ENCODE measurements at regions not wholly inside any gene's neighbourhood (a gene's known extent, or its start where the extent isn't known, plus 50 kb on each side); places are given as distances from the start of the nearest gene placed in this dataset. TPM values are rescaled to one million over a fixed set of nuclear protein-coding genes. Genes with fewer than 3 reads are reported as not detected.

DNA sequence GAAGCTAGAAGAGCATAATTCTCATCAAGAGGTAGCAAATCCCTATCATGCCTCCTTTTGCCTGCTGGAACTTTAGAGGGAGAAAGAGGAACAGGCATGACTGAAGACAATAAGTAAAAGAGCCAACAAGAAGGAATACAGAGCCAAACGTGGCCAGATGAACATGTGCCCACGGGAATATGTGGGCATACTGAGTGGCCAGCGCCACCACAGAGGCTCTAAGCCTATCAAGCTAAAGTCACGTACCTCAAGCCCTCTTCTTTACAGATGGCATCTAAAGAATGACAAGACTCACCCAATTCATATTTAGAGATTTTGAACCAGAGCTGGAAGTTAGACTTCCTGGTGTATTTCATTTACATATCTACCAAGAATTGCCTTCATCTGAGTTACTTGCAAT lies 59.9 kb upstream of the ITGA4 start:
- TF ChIP-seq, protein P1, sequence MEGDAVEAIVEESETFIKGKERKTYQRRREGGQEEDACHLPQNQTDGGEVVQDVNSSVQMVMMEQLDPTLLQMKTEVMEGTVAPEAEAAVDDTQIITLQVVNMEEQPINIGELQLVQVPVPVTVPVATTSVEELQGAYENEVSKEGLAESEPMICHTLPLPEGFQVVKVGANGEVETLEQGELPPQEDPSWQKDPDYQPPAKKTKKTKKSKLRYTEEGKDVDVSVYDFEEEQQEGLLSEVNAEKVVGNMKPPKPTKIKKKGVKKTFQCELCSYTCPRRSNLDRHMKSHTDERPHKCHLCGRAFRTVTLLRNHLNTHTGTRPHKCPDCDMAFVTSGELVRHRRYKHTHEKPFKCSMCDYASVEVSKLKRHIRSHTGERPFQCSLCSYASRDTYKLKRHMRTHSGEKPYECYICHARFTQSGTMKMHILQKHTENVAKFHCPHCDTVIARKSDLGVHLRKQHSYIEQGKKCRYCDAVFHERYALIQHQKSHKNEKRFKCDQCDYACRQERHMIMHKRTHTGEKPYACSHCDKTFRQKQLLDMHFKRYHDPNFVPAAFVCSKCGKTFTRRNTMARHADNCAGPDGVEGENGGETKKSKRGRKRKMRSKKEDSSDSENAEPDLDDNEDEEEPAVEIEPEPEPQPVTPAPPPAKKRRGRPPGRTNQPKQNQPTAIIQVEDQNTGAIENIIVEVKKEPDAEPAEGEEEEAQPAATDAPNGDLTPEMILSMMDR (IDR thresholded peaks at IDR 0.05; ENCODE audit: insufficient read depth, low read depth, low read length): no peak
- H3K4me3 ChIP-seq (ENCODE audit: low read depth, low read length): no peak overlapping the region
- DNase-seq (ENCODE audit: low read depth): no peak

DNA sequence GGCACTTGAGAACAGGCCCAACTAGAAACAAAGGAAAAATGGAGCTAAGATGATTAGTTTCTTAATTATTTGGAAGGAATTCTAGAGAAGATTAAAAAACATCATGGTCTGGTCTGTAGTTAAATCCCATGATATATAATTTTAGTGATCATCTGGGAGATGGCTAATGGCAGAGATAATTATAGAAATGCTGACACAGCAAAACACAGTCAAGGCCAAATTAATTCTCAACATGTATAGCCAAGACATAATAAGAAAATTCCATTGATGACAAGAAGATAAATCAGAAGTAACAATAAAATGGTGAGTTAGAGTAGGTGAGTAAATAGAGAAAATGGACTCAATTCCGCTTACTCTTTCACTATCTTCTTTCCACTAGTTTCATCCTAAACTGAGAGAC lies 59.2 kb upstream of the ITGA4 start:
- TF ChIP-seq, protein P1 (IDR thresholded peaks at IDR 0.05; ENCODE audit: insufficient read depth, low read depth, low read length): no peak
- no peak for DNase-seq (ENCODE audit: low read depth)

GRCh38 chr2:181399027-181399426 lies 58.2 kb upstream of the ITGA4 start:
- DNase-seq (ENCODE audit: low read depth): no peak
- H3K4me3 ChIP-seq (ENCODE audit: low read depth, low read length): no peak overlapping the region
- TF ChIP-seq, protein P1 (IDR thresholded peaks at IDR 0.05; ENCODE audit: insufficient read depth, low read depth, low read length): no peak

More for the DNA sequence above, 59.2 kb upstream of the ITGA4 start:
- no peak overlapping the region for H3K4me3 ChIP-seq (ENCODE audit: low read depth, low read length)

DNA sequence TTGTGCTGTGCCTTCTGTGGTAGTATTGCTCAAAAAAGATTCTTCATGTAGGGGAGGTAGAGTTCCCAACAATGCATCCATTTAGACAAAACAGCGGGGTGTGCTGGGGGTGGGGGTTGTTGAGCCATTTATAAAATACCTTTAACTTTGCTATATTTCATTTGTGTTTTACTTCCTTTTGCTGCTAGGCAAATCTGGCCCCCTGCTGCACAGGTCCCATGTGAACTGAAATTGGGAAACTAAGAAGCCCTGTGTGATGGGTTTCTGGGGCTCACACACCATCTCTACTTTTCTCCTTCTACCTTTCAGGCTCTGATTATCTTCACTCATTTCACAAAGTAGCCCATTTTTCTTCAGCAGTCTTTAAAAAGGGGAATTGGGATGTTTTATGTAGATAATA lies 52.7 kb upstream of the ITGA4 start:
- no peak for DNase-seq (ENCODE audit: low read depth)
- TF ChIP-seq, protein P1 (IDR thresholded peaks at IDR 0.05; ENCODE audit: insufficient read depth, low read depth, low read length): no peak
- no peak overlapping the region for H3K4me3 ChIP-seq (ENCODE audit: low read depth, low read length)

- no peak overlapping the region for H3K4me3 ChIP-seq (ENCODE audit: low read depth, low read length)
- DNase-seq (ENCODE audit: low read depth): no peak
- TF ChIP-seq, protein P1 (IDR thresholded peaks at IDR 0.05; ENCODE audit: insufficient read depth, low read depth, low read length): no peak
Measured at GRCh38 chr2:181407171-181407570, 50.0 kb upstream of the ITGA4 start.

Small RNA genes in the stretch of these regions (small RNA-seq; reads per million reads assigned to genes)
- not detected for gene MIR4437
